Activated T-helper 1 cell treated with anti-CD3 and anti-CD28 coated beads, Interleukin-12 subunit alpha, Interleukin-12 subunit beta, Interleukin-2, Interleukin-4 antibody, amounts not matched to agents 30 ng/mL and 10 ng/mL and 1 ng/mL, durations not matched to agents 14 hours and 24 hours and 36 hours (primary cell): ENCODE measurements at regions not wholly inside any gene's neighbourhood (a gene's known extent, or its start where the extent isn't known, plus 50 kb on each side); places are given as distances from the start of the nearest gene placed in this dataset.

Experiments
- DNase-seq: peaks from one replicate; pipeline ENCODE4 v3.0.0; 2021; ENCODE audit warnings: low spot score
- H3K27ac Mint-ChIP-seq: one replicate; pipeline ENCODE4 v1.8.0; 2021; ENCODE audit warnings: mild to moderate bottlenecking, mixed read lengths
- H3K27me3 Mint-ChIP-seq: one replicate; pipeline ENCODE4 v1.8.0; 2022; ENCODE audit warnings: mild to moderate bottlenecking, moderate library complexity, mixed read lengths; ENCODE audit not compliant: insufficient read depth
- H3K36me3 Mint-ChIP-seq: one replicate; pipeline ENCODE4 v1.8.0; 2021; ENCODE audit warnings: low read depth, mixed read lengths
- H3K4me1 Mint-ChIP-seq: one replicate; pipeline ENCODE4 v1.8.0; 2021; ENCODE audit warnings: low read depth, mixed read lengths
- H3K4me3 Mint-ChIP-seq: one replicate; pipeline ENCODE4 v1.8.0; 2021; ENCODE audit warnings: mild to moderate bottlenecking, moderate library complexity, mixed read lengths
- H3K9me3 Mint-ChIP-seq: one replicate; pipeline ENCODE4 v1.8.0; 2021; ENCODE audit warnings: mixed read lengths
- intact Hi-C: fragments of 100-400 bp; cut with micrococcal nuclease; formaldehyde crosslinking; loops from one replicate; pipeline ENCODE4 v1.15.1; 2024

GRCh38 chr21:38667291-38667870, 138.3 kb upstream of the ETS2 start:
- Mint-ChIP-seq H3K4me1 (no peaks in the 10 kb centered on the region), H3K4me3 (no peak overlapping the region), H3K27me3 (peaks cover 28% of the 10 kb centered on the region), H3K9me3 (no peaks in the 10 kb centered on the region), H3K36me3 (no peaks in the 10 kb centered on the region), H3K27ac (no peak overlapping the region)
- intact Hi-C loops, result no loop called here
- DNase-seq, result no peak

- Mint-ChIP-seq H3K9me3 (no peaks in the 10 kb centered on the region), H3K27ac (no peak overlapping the region), H3K36me3 (no peaks in the 10 kb centered on the region), H3K27me3 (peaks cover 21% of the 10 kb centered on the region), H3K4me1 (no peaks in the 10 kb centered on the region), H3K4me3 (no peak overlapping the region)
- no peak for DNase-seq
- intact Hi-C loops, result no loop called here
Measured at GRCh38 chr21:38668067-38668466, 137.7 kb upstream of the ETS2 start.

GRCh38 chr21:38668541-38668940, 137.2 kb upstream of the ETS2 start:
- H3K4me1 Mint-ChIP-seq, result no peaks in the 10 kb centered on the region
- intact Hi-C loops, result no loop called here

GRCh38 chr21:38669186-38669585, 136.5 kb upstream of the ETS2 start:
- no peak for DNase-seq
- Mint-ChIP-seq H3K4me1 (no peaks in the 10 kb centered on the region), H3K27ac (no peak overlapping the region), H3K9me3 (no peaks in the 10 kb centered on the region), H3K4me3 (no peak overlapping the region), H3K27me3 (peaks cover 14% of the 10 kb centered on the region), H3K36me3 (no peaks in the 10 kb centered on the region)
- intact Hi-C loops, result loop anchor here (1.0 kb wide), 1 partner anchor 469 kb away; no protein-coding TSS in a partner anchor

More at GRCh38 chr21:38668541-38668940, 137.2 kb upstream of the ETS2 start:
- Mint-ChIP-seq H3K9me3 (no peaks in the 10 kb centered on the region), H3K27ac (no peak overlapping the region), H3K36me3 (no peaks in the 10 kb centered on the region), H3K4me3 (no peak overlapping the region), H3K27me3 (peaks cover 17% of the 10 kb centered on the region)
- DNase-seq, result no peak

- intact Hi-C loops, result no loop called here
- Mint-ChIP-seq H3K4me3 (no peak overlapping the region), H3K4me1 (no peaks in the 10 kb centered on the region), H3K27ac (no peak overlapping the region), H3K9me3 (no peaks in the 10 kb centered on the region), H3K27me3 (peaks cover 6% of the 10 kb centered on the region), H3K36me3 (no peaks in the 10 kb centered on the region)
- DNase-seq, result no peak
Measured at GRCh38 chr21:38670861-38671260, 134.9 kb upstream of the ETS2 start.

DNA sequence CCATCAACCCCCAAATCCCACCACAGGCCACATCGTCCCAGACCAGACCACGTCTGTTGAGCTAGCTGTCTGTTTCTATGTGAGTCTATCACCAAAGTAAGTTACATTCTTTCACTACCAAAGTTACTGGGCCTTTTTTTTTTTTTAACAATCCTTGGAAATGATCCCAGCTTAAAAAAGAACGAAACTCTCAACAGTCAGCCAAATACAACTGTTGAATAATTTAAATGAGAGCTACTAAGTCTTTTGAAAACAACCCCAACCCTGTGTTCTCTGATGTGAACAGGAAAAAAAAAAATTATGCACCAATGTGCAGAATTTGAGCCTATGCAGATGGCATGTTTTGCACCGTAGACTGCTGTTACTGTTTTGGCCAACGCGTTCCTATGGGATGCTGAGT, 134.0 kb upstream of the ETS2 start:
- Mint-ChIP-seq H3K27me3 (peaks cover 6% of the 10 kb centered on the region), H3K9me3 (no peaks in the 10 kb centered on the region), H3K4me1 (no peaks in the 10 kb centered on the region), H3K27ac (no peak overlapping the region), H3K4me3 (no peak overlapping the region), H3K36me3 (no peaks in the 10 kb centered on the region)
- DNase-seq, result no peak
- intact Hi-C loops, result no loop called here

DNA sequence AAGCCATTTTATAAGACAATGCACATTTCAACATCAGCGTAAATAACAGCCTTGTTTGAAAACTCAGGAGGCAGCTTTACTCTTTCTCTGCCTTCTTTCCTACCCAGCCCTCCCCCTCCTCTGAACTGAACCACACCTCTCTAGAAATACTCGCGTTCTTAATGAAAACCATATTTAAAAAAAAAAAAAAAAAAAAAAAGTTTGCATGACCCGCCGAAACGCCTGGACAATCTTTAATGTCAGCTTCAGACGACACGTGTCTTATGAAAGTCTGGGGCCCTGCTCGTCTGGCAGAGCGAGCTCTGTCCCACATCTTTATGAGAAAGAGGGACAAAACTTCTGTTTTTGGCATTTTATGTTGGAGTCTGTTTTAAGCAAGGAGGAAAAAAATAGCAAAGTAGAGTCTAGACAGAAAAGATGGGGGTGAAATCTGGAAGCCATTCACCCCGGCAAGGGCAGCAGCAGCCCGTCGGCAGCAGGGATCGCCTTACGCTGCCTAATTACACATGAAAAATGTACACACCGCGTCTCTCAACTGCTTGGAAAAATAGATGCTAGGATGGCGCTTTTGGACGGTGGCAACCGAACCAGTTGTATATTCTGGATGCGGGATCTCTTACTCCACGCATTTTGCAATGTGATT, 130.4 kb upstream of the ETS2 start:
- intact Hi-C loops, result no loop called here
- Mint-ChIP-seq H3K27ac (no peak overlapping the region), H3K9me3 (no peaks in the 10 kb centered on the region), H3K36me3 (no peaks in the 10 kb centered on the region), H3K4me1 (peaks cover 5% of the 10 kb centered on the region), H3K4me3 (no peak overlapping the region), H3K27me3 (peaks cover 4% of the 10 kb centered on the region)
- DNase-seq, result no peak

GRCh38 chr21:38678827-38679226, 126.9 kb upstream of the ETS2 start:
- Mint-ChIP-seq H3K27me3 (peaks cover 5% of the 10 kb centered on the region), H3K36me3 (no peaks in the 10 kb centered on the region), H3K27ac (no peak overlapping the region), H3K9me3 (no peaks in the 10 kb centered on the region), H3K4me3 (no peak overlapping the region), H3K4me1 (peaks cover 5% of the 10 kb centered on the region)
- intact Hi-C loops, result no loop called here
- no peak for DNase-seq

DNA sequence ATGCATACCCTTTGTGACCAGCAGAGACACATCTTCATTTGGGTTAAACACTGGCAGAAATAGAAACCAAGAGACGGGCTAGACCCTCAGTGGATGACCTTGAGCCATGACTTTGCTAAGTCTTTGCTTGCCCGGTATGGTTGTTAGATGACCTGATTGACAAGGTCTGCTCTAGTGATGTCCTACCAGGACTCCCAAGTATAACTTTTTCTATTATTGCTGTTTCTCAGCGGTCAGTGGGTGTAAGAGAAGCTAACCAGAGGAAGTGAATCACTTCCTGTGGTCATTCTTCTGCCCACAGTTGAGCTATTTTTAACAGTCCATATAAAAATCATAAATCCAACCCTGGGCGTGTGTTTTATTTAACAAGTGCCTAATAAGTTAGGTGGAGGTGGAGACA, 126.2 kb upstream of the ETS2 start:
- no peaks in the 10 kb centered on the region for H3K9me3 Mint-ChIP-seq
- intact Hi-C loops, result no loop called here
- peaks cover 5% of the 10 kb centered on the region for H3K4me1 Mint-ChIP-seq
- no peak overlapping the region for H3K4me3 Mint-ChIP-seq
- H3K27ac Mint-ChIP-seq, result no peak overlapping the region
- DNase-seq, result no peak
- no peaks in the 10 kb centered on the region for H3K36me3 Mint-ChIP-seq
- H3K27me3 Mint-ChIP-seq, result peaks cover 5% of the 10 kb centered on the region

GRCh38 chr21:38680401-38680800, 125.3 kb upstream of the ETS2 start:
- Mint-ChIP-seq H3K4me1 (peaks cover 5% of the 10 kb centered on the region), H3K36me3 (no peaks in the 10 kb centered on the region), H3K27ac (no peak overlapping the region), H3K9me3 (no peaks in the 10 kb centered on the region), H3K27me3 (peaks cover 5% of the 10 kb centered on the region), H3K4me3 (no peak overlapping the region)
- intact Hi-C loops, result no loop called here
- DNase-seq, result no peak

- intact Hi-C loops, result no loop called here
- no peaks in the 10 kb centered on the region for H3K9me3 Mint-ChIP-seq
- no peak for DNase-seq
- H3K4me3 Mint-ChIP-seq, result no peak overlapping the region
- H3K27me3 Mint-ChIP-seq, result peaks cover 5% of the 10 kb centered on the region
- H3K36me3 Mint-ChIP-seq, result no peaks in the 10 kb centered on the region
- H3K4me1 Mint-ChIP-seq, result peaks cover 5% of the 10 kb centered on the region
- H3K27ac Mint-ChIP-seq, result no peak overlapping the region
Measured at GRCh38 chr21:38683222-38683621, 122.5 kb upstream of the ETS2 start.

GRCh38 chr21:38688068-38688467, 117.7 kb upstream of the ETS2 start:
- Mint-ChIP-seq H3K27me3 (peaks cover 2% of the 10 kb centered on the region), H3K9me3 (no peaks in the 10 kb centered on the region), H3K4me3 (no peak overlapping the region), H3K36me3 (no peaks in the 10 kb centered on the region), H3K27ac (no peak overlapping the region), H3K4me1 (no peaks in the 10 kb centered on the region)
- intact Hi-C loops, result no loop called here
- no peak for DNase-seq

DNA sequence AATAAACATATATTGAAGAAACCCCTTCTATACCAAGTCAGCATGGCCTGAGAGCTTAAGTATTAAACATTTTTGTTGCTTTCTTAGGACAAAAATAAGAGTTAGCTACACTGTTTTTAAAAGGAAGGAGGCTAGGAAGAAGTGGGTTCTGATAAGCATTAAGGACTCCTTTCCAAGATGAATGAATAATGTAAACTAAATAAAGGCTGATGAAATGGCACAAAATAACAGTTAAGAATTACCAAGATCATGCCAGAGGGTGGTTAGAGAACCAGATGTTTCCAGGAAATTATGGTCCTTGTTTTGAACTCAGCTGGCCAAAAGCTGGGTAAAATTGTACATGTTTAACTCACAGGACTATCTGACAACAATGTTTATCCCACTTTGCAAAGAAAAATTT, 114.1 kb upstream of the ETS2 start:
- Mint-ChIP-seq H3K4me1 (no peaks in the 10 kb centered on the region), H3K4me3 (no peak overlapping the region), H3K27me3 (peaks cover 6% of the 10 kb centered on the region), H3K27ac (no peak overlapping the region), H3K9me3 (no peaks in the 10 kb centered on the region), H3K36me3 (no peaks in the 10 kb centered on the region)
- no peak for DNase-seq
- intact Hi-C loops, result no loop called here

DNA sequence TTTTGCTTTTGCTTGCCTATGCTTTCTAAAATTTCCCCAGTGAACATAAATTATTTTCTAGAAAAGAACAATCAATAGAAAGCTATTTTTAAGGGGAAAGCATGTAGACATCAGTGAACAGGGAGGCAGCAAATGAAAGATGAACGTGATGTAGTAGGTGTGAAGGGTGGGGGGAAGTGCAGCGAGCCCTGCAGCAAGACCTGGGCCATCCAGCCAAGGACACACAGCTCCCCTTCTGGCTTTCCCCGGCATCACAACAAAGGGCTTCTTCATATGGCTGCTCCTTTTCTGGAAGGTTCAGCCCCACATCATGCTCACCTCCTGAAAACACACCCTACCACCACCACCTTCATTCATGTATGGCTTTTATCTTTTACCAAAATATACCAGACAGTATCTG, 109.2 kb upstream of the ETS2 start:
- no peak for DNase-seq
- H3K4me1 Mint-ChIP-seq, result no peaks in the 10 kb centered on the region
- no peaks in the 10 kb centered on the region for H3K9me3 Mint-ChIP-seq
- peaks cover 8% of the 10 kb centered on the region for H3K27me3 Mint-ChIP-seq
- no peak overlapping the region for H3K27ac Mint-ChIP-seq
- H3K36me3 Mint-ChIP-seq, result no peaks in the 10 kb centered on the region
- H3K4me3 Mint-ChIP-seq, result no peak overlapping the region
- intact Hi-C loops, result no loop called here
